ENCODE measurements at regions not wholly inside any gene's neighbourhood (a gene's known extent, or its start where the extent isn't known, plus 50 kb on each side); places are given as distances from the start of the nearest gene placed in this dataset.
"Not testable (repeated sequence)": the region's sequence is repeated elsewhere in the genome, so short reads cannot be mapped to it uniquely, and the experiment has no call there.

DNA sequence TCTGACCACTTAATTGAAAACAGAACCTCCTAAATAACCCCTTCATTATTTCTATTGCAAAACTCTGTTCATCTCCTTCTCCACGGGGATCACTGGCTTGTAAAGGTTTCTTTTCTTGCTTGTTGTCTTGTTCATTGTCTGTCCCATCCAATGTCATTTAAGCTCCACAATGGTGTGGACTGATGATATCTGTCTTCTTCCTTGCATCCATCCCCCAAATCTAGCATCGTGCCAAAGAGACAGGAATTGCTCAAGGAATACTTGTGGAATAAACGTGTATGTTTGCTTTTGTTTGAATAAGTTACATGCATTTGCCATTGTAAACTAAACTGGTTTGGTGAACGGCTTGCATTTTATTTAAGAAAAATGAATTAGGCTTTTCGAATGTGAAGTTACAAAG is 306.8 kb upstream of the POM121L12 start:
- H3K27me3 ChIP-seq (ENCODE audit: control insufficient read depth, insufficient read depth, low read length); H3K4me1 ChIP-seq (ENCODE audit: control insufficient read depth, low read depth, low read length); H3K4me3 ChIP-seq (ENCODE audit: low read length); H3K9ac ChIP-seq (ENCODE audit: low read length); H3K9me3 ChIP-seq (ENCODE audit: control insufficient read depth, low read depth, low read length); H3K27ac ChIP-seq (ENCODE audit: low read length); H3K36me3 ChIP-seq (ENCODE audit: control insufficient read depth, low read depth, low read length): not testable (repeated sequence)

DNA sequence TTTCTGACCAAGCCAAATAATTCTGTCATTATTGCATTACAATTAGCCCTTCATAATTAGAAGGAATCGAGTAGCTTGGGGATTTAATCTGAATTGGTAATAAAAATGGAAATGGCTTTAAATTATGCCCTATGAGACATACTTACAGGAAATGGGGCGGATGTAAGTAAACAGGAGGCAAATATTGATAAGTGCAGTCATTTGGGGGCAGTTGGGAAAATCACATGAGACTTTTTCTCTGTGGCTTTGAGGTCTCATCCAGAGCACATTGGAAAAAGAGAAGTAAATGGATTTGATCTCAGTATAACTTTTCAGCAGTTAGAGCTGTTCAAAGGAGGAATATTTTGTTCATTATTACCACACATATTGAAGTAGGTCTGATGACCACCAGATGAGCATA is 307.8 kb upstream of the POM121L12 start:
- Histone ChIP-seq H3K4me1 (ENCODE audit: control insufficient read depth, low read depth, low read length) (no peaks in the 10 kb centered on the region), H3K27ac (ENCODE audit: low read length) (no peak overlapping the region), H3K27me3 (ENCODE audit: control insufficient read depth, insufficient read depth, low read length) (no peaks in the 10 kb centered on the region), H3K9me3 (ENCODE audit: control insufficient read depth, low read depth, low read length) (no peaks in the 10 kb centered on the region), H3K9ac (ENCODE audit: low read length) (no peak overlapping the region), H3K36me3 (ENCODE audit: control insufficient read depth, low read depth, low read length) (no peaks in the 10 kb centered on the region), H3K4me3 (ENCODE audit: low read length) (no peak overlapping the region)

DNA sequence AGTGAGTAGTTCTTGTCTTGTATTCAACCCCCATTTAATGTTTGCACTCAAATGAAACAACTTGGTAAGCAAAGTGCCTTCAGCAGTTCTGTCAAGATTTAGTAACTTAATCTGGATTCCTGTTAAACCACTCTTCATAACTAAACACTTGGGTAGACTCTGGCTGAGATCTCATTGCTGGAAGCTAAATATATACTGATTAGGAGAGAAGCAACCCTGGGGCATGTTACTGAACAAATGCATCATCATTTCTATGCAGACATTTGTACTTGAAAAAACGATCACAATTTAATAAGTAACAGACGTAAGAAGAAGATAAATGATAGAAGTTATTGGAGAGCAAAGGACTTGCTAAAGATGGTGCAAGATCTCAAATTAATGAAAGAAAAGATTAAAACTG is 308.4 kb upstream of the POM121L12 start:
- H3K4me3 ChIP-seq (ENCODE audit: low read length): no peak overlapping the region
- no peaks in the 10 kb centered on the region for H3K9me3 ChIP-seq (ENCODE audit: control insufficient read depth, low read depth, low read length)
- no peaks in the 10 kb centered on the region for H3K4me1 ChIP-seq (ENCODE audit: control insufficient read depth, low read depth, low read length)
- no peaks in the 10 kb centered on the region for H3K36me3 ChIP-seq (ENCODE audit: control insufficient read depth, low read depth, low read length)
- no peaks in the 10 kb centered on the region for H3K27me3 ChIP-seq (ENCODE audit: control insufficient read depth, insufficient read depth, low read length)
- H3K27ac ChIP-seq (ENCODE audit: low read length): no peak overlapping the region
- no peak overlapping the region for H3K9ac ChIP-seq (ENCODE audit: low read length)

DNA sequence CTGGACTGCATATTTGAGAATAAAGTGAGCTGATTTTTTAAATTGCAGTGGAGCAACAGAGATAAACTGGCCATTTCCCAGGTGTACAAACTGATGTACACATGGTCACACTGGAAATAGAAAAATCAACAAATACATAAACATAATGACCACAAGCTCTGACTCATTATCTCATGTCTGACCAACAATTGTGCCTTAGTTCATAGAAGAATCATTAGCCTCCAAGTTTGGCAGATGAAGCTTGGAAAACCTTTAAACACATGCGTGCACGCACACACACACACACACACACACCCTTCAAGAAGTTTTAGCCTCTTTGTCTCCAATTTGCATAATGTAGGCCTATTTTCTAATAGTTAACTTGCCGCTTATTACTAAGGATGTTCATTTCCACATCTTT is 308.9 kb upstream of the POM121L12 start:
- no peaks in the 10 kb centered on the region for H3K27me3 ChIP-seq (ENCODE audit: control insufficient read depth, insufficient read depth, low read length)
- no peaks in the 10 kb centered on the region for H3K4me1 ChIP-seq (ENCODE audit: control insufficient read depth, low read depth, low read length)
- no peaks in the 10 kb centered on the region for H3K9me3 ChIP-seq (ENCODE audit: control insufficient read depth, low read depth, low read length)
- no peak overlapping the region for H3K4me3 ChIP-seq (ENCODE audit: low read length)
- no peak overlapping the region for H3K9ac ChIP-seq (ENCODE audit: low read length)
- H3K36me3 ChIP-seq (ENCODE audit: control insufficient read depth, low read depth, low read length): no peaks in the 10 kb centered on the region
- H3K27ac ChIP-seq (ENCODE audit: low read length): no peak overlapping the region

DNA sequence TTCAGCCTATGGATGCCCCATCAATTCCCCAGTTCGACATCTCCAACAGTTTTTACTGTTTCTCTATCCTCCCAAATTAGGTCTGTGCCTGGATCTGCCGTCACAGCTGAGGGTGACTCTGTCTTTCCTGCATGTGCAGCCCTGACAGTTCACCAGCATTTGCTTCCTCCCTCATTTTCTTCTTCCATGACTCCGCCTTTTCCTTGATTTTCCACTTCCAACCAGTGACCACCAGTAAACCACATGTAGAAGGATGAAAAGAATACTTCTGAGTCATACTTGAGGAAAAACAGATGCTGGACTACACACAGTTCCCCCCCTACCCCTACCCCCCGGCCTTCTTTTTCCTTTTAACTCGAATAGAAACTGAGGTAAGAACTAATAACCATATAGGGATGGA is 311.8 kb upstream of the POM121L12 start:
- no peaks in the 10 kb centered on the region for H3K27me3 ChIP-seq (ENCODE audit: control insufficient read depth, insufficient read depth, low read length)
- no peaks in the 10 kb centered on the region for H3K4me1 ChIP-seq (ENCODE audit: control insufficient read depth, low read depth, low read length)
- no peak overlapping the region for H3K27ac ChIP-seq (ENCODE audit: low read length)
- H3K4me3 ChIP-seq (ENCODE audit: low read length): no peak overlapping the region
- no peaks in the 10 kb centered on the region for H3K9me3 ChIP-seq (ENCODE audit: control insufficient read depth, low read depth, low read length)
- H3K9ac ChIP-seq (ENCODE audit: low read length): no peak overlapping the region
- H3K36me3 ChIP-seq (ENCODE audit: control insufficient read depth, low read depth, low read length): no peaks in the 10 kb centered on the region

DNA sequence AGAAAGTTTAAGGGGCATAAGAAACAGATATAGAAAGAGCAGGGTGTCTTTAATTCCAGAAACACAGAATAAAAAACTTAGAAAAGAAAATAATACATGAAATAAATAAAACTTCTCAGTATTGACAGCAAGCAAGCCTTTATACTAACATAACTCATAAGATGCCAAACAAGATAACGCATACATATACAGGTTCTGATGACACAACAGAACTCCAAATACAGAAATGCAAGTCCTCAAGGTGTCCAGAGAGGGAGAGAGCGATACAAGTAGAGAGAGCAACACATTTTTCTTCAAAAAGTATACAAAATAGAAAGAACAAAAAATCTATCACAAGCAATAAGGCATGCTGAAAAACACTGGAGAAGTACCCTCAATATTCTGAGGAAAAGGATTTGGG is 314.6 kb upstream of the POM121L12 start:
- no peaks in the 10 kb centered on the region for H3K9me3 ChIP-seq (ENCODE audit: control insufficient read depth, low read depth, low read length)
- H3K4me3 ChIP-seq (ENCODE audit: low read length): no peak overlapping the region
- no peak overlapping the region for H3K9ac ChIP-seq (ENCODE audit: low read length)
- H3K4me1 ChIP-seq (ENCODE audit: control insufficient read depth, low read depth, low read length): no peaks in the 10 kb centered on the region
- H3K27me3 ChIP-seq (ENCODE audit: control insufficient read depth, insufficient read depth, low read length): no peaks in the 10 kb centered on the region
- H3K36me3 ChIP-seq (ENCODE audit: control insufficient read depth, low read depth, low read length): no peaks in the 10 kb centered on the region
- H3K27ac ChIP-seq (ENCODE audit: low read length): no peak overlapping the region

DNA sequence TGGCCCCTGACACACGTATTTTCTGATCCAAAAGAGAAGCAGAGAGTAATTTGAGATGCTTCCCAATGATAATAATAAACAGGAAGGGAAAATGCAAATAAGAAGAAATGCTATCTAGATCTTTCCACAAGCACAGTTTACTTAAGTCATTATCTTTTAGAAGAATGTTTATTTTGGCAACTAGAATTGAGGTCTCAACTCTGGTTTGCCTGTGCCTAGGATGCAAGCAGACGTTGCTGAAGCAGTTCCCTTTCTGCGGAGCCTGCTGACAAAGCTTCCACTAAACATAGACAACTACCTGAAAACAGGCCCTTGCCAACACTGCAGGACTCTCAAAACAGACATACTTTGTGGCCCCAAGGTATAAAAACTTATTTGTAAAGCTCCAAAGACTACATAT is 315.8 kb upstream of the POM121L12 start:
- Histone ChIP-seq H3K4me3 (ENCODE audit: low read length) (no peak overlapping the region), H3K9me3 (ENCODE audit: control insufficient read depth, low read depth, low read length) (no peaks in the 10 kb centered on the region), H3K36me3 (ENCODE audit: control insufficient read depth, low read depth, low read length) (no peaks in the 10 kb centered on the region), H3K27ac (ENCODE audit: low read length) (no peak overlapping the region), H3K27me3 (ENCODE audit: control insufficient read depth, insufficient read depth, low read length) (no peaks in the 10 kb centered on the region), H3K9ac (ENCODE audit: low read length) (no peak overlapping the region), H3K4me1 (ENCODE audit: control insufficient read depth, low read depth, low read length) (no peaks in the 10 kb centered on the region)

DNA sequence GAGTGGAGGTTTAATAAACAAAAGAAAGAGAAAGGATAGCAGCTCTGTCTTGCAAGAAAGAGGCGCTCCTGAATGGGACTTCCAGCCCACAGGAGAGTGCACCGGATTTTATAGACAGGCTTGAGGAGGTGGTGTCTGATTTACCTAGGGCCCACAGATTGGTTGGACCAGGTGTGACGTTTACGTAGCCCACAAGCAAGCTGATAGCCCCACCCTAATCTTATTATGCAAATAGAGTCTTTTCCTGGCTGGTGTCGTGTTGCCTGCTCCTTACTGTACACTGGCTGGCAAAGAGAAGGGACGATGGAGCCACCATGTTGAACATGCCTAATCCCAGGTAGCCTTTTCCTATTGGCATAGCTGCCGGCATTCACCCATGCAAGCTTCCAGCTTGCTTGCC is 319.7 kb upstream of the POM121L12 start:
- H3K27ac ChIP-seq (ENCODE audit: low read length): no peak overlapping the region
- H3K4me1 ChIP-seq (ENCODE audit: control insufficient read depth, low read depth, low read length): no peaks in the 10 kb centered on the region
- no peaks in the 10 kb centered on the region for H3K36me3 ChIP-seq (ENCODE audit: control insufficient read depth, low read depth, low read length)
- H3K9me3 ChIP-seq (ENCODE audit: control insufficient read depth, low read depth, low read length): no peaks in the 10 kb centered on the region
- H3K27me3 ChIP-seq (ENCODE audit: control insufficient read depth, insufficient read depth, low read length): no peaks in the 10 kb centered on the region
- H3K4me3 ChIP-seq (ENCODE audit: low read length): no peak overlapping the region
- H3K9ac ChIP-seq (ENCODE audit: low read length): no peak overlapping the region

DNA sequence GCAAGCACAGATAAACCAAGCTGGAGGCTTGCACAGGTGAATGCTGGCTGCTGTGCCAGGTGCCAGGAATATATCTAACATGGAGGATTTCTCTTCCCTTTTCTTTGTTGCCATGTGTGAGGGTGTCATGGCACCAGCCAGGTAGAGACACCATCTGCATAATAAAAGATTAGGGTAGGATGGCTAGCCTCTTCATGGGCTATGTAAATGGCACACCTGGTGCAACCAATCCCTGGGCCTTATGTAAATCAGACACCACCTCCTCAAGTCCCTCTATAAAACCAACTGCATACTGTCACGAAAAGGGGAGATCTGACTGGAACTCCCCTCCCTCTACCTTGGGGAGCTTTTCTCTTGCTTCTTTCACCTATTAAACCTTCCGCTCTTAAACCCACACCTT is 322.5 kb upstream of the POM121L12 start:
- H3K27ac ChIP-seq (ENCODE audit: low read length): no peak overlapping the region
- H3K4me1 ChIP-seq (ENCODE audit: control insufficient read depth, low read depth, low read length): no peaks in the 10 kb centered on the region
- H3K27me3 ChIP-seq (ENCODE audit: control insufficient read depth, insufficient read depth, low read length): no peaks in the 10 kb centered on the region
- H3K36me3 ChIP-seq (ENCODE audit: control insufficient read depth, low read depth, low read length): no peaks in the 10 kb centered on the region
- H3K4me3 ChIP-seq (ENCODE audit: low read length): no peak overlapping the region
- H3K9ac ChIP-seq (ENCODE audit: low read length): no peak overlapping the region
- H3K9me3 ChIP-seq (ENCODE audit: control insufficient read depth, low read depth, low read length): no peaks in the 10 kb centered on the region

DNA sequence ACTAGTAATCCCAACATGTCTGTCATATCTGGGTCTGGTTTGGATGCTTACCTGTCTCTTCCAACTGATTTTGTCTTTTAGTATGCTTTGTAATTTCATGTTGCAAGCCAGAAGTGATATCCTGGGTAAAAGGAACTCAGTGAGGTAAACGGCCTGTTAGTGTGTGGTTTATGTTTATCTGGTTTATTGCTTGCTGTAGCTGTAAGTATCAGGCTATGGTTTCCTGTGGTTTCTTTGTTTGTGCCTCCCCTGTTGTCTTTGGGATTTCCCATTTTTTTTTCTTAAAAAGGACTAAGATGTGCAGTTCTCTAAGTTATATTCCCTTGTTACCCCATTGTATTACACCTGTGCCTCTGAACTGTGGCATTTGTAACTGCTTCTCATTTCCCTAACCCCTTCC is 323.5 kb upstream of the POM121L12 start:
- Histone ChIP-seq H3K27ac (ENCODE audit: low read length) (no peak overlapping the region), H3K9me3 (ENCODE audit: control insufficient read depth, low read depth, low read length) (no peaks in the 10 kb centered on the region), H3K4me1 (ENCODE audit: control insufficient read depth, low read depth, low read length) (no peaks in the 10 kb centered on the region), H3K4me3 (ENCODE audit: low read length) (no peak overlapping the region), H3K36me3 (ENCODE audit: control insufficient read depth, low read depth, low read length) (no peaks in the 10 kb centered on the region), H3K27me3 (ENCODE audit: control insufficient read depth, insufficient read depth, low read length) (no peaks in the 10 kb centered on the region), H3K9ac (ENCODE audit: low read length) (no peak overlapping the region)

DNA sequence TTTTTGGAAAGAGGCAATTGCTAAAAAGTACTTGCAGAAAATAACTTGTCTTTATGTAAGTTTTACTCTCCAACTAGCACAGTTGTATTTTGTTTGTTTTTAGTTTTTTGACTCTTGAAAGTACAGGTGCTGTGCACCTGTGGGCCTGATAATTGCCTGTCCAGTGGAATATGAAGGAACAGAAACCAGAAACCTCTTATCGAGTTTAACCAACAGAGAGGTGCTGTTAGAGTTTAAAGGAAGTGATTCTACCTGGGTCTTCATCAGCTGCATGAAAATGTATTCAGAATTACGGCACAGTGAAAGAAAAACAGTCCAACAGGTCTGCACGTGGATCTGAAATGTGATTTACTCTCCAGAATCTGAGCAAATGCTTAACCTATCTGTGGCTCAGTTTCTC is 326.6 kb upstream of the POM121L12 start:
- H3K27ac ChIP-seq (ENCODE audit: low read length): no peak overlapping the region
- H3K9me3 ChIP-seq (ENCODE audit: control insufficient read depth, low read depth, low read length): no peaks in the 10 kb centered on the region
- H3K27me3 ChIP-seq (ENCODE audit: control insufficient read depth, insufficient read depth, low read length): no peaks in the 10 kb centered on the region

DNA sequence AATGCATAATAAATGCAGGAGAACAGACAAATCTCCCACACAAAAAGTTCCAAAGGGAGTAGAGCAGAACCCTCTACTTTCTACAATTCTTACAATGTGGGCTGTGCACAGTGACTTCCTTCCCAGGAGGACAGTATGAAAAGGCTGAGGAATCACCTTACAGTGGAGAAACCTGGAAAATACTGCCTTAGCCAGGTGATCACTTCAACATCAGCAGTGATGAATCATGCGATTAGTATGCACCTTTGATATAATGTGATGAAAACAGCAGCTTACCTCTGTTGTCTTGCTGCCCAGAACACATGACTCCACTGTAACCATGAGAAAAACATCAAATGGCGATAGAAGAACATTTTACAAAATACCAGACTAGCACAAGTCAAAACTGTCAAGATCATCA is 329.7 kb upstream of the POM121L12 start:
- Histone ChIP-seq H3K9me3 (ENCODE audit: control insufficient read depth, low read depth, low read length) (no peaks in the 10 kb centered on the region), H3K27ac (ENCODE audit: low read length) (no peak overlapping the region), H3K27me3 (ENCODE audit: control insufficient read depth, insufficient read depth, low read length) (no peaks in the 10 kb centered on the region), H3K36me3 (ENCODE audit: control insufficient read depth, low read depth, low read length) (no peaks in the 10 kb centered on the region), H3K4me1 (ENCODE audit: control insufficient read depth, low read depth, low read length) (no peaks in the 10 kb centered on the region), H3K9ac (ENCODE audit: low read length) (no peak overlapping the region), H3K4me3 (ENCODE audit: low read length) (no peak overlapping the region)

More for the DNA sequence above, 326.6 kb upstream of the POM121L12 start:
- Histone ChIP-seq H3K9ac (ENCODE audit: low read length) (no peak overlapping the region), H3K4me3 (ENCODE audit: low read length) (no peak overlapping the region), H3K36me3 (ENCODE audit: control insufficient read depth, low read depth, low read length) (no peaks in the 10 kb centered on the region), H3K4me1 (ENCODE audit: control insufficient read depth, low read depth, low read length) (no peaks in the 10 kb centered on the region)

DNA sequence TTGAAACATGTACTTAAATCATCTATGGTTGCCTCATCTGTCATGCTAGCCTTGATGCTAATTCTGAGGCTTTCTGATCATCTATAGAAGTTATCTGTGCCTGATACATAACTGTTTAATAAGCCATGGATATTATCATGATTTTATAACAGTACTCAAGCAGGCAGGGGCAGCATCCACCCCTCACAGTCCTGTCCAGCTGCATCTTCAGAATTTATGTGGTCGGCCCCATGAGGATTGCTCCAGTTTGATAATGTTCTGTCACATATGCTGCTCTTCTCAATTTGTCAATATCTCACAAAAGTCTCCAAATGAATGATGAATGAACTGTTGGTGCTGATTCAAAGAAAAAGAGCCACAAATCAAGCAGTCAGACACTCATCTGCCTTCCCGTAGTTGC is 335.1 kb upstream of the POM121L12 start:
- Histone ChIP-seq H3K4me3 (ENCODE audit: low read length) (no peak overlapping the region), H3K36me3 (ENCODE audit: control insufficient read depth, low read depth, low read length) (no peaks in the 10 kb centered on the region), H3K9ac (ENCODE audit: low read length) (no peak overlapping the region), H3K27me3 (ENCODE audit: control insufficient read depth, insufficient read depth, low read length) (no peaks in the 10 kb centered on the region), H3K27ac (ENCODE audit: low read length) (no peak overlapping the region), H3K9me3 (ENCODE audit: control insufficient read depth, low read depth, low read length) (no peaks in the 10 kb centered on the region), H3K4me1 (ENCODE audit: control insufficient read depth, low read depth, low read length) (peaks cover 7% of the 10 kb centered on the region)

Data from iPS-18a (cell line).